PFSK-1 (cell line): ENCODE measurements at regions not wholly inside any gene's neighbourhood (a gene's known extent, or its start where the extent isn't known, plus 50 kb on each side); places are given as distances from the start of the nearest gene placed in this dataset.

ENCODE experiments used
- FOXP2 ChIP-seq: optimal IDR thresholded peaks from 2 replicates; pipeline ENCODE3; 2011; ENCODE audit warnings: borderline replicate concordance, control low read depth, inconsistent platforms; ENCODE audit not compliant: insufficient read depth; ENCODE audit errors: extremely low read length, extremely low read depth
- POLR2AphosphoS5 ChIP-seq: IDR thresholded peaks from 2 replicates; pipeline ENCODE4 v1.6.1; 2012; ENCODE audit warnings: low read depth, mild to moderate bottlenecking, control low read depth, low read length, moderate library complexity
- SIN3A ChIP-seq: IDR thresholded peaks from 2 replicates; pipeline ENCODE4 v1.6.1; 2012; ENCODE audit warnings: mild to moderate bottlenecking, low read length, moderate library complexity, borderline replicate concordance; ENCODE audit not compliant: insufficient read depth
- TAF1 ChIP-seq: IDR thresholded peaks from 2 replicates; pipeline ENCODE4 v1.6.1; 2012; ENCODE audit warnings: low read length, control low read depth, borderline replicate concordance; ENCODE audit not compliant: insufficient read depth
- TF ChIP-seq, protein P1 (sequence below), 2 experiments: IDR thresholded peaks; 2 replicates each; pipeline versions ENCODE4 v1.6.1 to v1.8.0; 2011 to 2012; ENCODE audit warnings: low read depth in 2 of 2, low read length in 2 of 2, control low read depth in 1 of 2, inconsistent platforms in 1 of 2, mild to moderate bottlenecking in 1 of 2, moderate library complexity in 1 of 2; ENCODE audit not compliant: insufficient read depth in 1 of 2

DNA sequence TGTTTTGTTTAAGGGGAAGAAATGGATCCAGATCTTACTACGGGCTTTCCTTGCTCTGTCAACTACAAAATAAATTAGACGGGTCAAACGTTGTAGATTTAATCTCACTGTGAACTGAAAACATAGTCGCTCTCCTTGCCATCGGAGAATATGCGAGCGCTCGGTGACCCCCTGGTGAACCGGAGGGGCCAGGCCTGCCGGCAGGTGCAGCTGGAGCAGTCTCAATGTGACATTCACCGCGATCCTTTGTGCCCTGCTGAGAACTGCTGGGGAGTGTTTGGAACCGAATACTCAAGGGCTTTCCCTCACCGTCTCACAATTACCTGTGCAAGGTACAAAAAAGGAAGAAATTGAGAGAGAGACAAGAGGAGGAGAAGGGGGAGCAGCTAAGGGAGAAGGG lies 174.1 kb upstream of the GPR26 start:
- TF ChIP-seq TAF1 (no peak), POLR2AphosphoS5 (no peak), FOXP2 (no peak), SIN3A (no peak)
- TF ChIP-seq, protein P1, sequence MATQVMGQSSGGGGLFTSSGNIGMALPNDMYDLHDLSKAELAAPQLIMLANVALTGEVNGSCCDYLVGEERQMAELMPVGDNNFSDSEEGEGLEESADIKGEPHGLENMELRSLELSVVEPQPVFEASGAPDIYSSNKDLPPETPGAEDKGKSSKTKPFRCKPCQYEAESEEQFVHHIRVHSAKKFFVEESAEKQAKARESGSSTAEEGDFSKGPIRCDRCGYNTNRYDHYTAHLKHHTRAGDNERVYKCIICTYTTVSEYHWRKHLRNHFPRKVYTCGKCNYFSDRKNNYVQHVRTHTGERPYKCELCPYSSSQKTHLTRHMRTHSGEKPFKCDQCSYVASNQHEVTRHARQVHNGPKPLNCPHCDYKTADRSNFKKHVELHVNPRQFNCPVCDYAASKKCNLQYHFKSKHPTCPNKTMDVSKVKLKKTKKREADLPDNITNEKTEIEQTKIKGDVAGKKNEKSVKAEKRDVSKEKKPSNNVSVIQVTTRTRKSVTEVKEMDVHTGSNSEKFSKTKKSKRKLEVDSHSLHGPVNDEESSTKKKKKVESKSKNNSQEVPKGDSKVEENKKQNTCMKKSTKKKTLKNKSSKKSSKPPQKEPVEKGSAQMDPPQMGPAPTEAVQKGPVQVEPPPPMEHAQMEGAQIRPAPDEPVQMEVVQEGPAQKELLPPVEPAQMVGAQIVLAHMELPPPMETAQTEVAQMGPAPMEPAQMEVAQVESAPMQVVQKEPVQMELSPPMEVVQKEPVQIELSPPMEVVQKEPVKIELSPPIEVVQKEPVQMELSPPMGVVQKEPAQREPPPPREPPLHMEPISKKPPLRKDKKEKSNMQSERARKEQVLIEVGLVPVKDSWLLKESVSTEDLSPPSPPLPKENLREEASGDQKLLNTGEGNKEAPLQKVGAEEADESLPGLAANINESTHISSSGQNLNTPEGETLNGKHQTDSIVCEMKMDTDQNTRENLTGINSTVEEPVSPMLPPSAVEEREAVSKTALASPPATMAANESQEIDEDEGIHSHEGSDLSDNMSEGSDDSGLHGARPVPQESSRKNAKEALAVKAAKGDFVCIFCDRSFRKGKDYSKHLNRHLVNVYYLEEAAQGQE (IDR thresholded peaks at IDR 0.05; ENCODE audit: insufficient read depth in 1 of 2, low read depth in 2 of 2, low read length in 2 of 2), result no peak
